GM23338 (cell line): ENCODE measurements at regions not wholly inside any gene's neighbourhood (a gene's known extent, or its start where the extent isn't known, plus 50 kb on each side); places are given as distances from the start of the nearest gene placed in this dataset.
"Not testable (repeated sequence)": the region's sequence is repeated elsewhere in the genome, so short reads cannot be mapped to it uniquely, and the experiment has no call there.

ENCODE experiments used
- ATAC-seq: fragments of 200-7000 bp; cut with Tn5 transposase; 3 replicates; pipeline ENCODE4 v1.9.1; 2020
- DNase-seq: peaks from one replicate; pipeline ENCODE4 v3.0.0-alpha.2; 2015; ENCODE audit warnings: low spot score
- H2AFZ ChIP-seq: fragments of 200-600 bp; sonication (generic); 2 replicates; pipeline ENCODE4 v1.8.0; 2016; ENCODE audit warnings: antibody characterized with exemption, mild to moderate bottlenecking, moderate library complexity
- H3F3A ChIP-seq: fragments of 200-600 bp; sonication (generic); replicated peaks from 2 replicates; pipeline ENCODE4 v1.8.0; 2017; ENCODE audit warnings: antibody characterized with exemption, mixed run types, low read depth
- H3K27ac ChIP-seq: fragments of 200-600 bp; sonication (generic); 2 replicates; pipeline ENCODE4 v1.6.1; 2016; ENCODE audit warnings: low read depth
- H3K27me3 ChIP-seq: fragments of 200-600 bp; sonication (generic); 2 replicates; pipeline ENCODE4 v1.8.0; 2016; ENCODE audit warnings: mild to moderate bottlenecking, mixed run types, moderate library complexity; ENCODE audit not compliant: insufficient read depth
- H3K36me3 ChIP-seq: fragments of 200-600 bp; sonication (generic); 2 replicates; pipeline ENCODE4 v1.8.0; 2016; ENCODE audit warnings: mild to moderate bottlenecking; ENCODE audit not compliant: insufficient read depth
- H3K4me1 ChIP-seq: fragments of 200-600 bp; sonication (generic); 2 replicates; pipeline ENCODE4 v1.8.0; 2016; ENCODE audit warnings: mild to moderate bottlenecking, moderate library complexity; ENCODE audit not compliant: insufficient read depth
- H3K4me2 ChIP-seq: fragments of 200-600 bp; sonication (generic); 2 replicates; pipeline ENCODE4 v1.7.1; 2017; ENCODE audit warnings: mixed run types
- H3K4me3 ChIP-seq: fragments of 200-600 bp; sonication (generic); 2 replicates; pipeline ENCODE4 v1.6.1; 2016; ENCODE audit warnings: mixed run types
- H3K79me2 ChIP-seq: fragments of 200-600 bp; sonication (generic); replicated peaks from 2 replicates; pipeline ENCODE4 v1.8.0; 2017; ENCODE audit warnings: mild to moderate bottlenecking; ENCODE audit not compliant: insufficient read depth
- H3K9me2 ChIP-seq: fragments of 200-600 bp; sonication (generic); 2 replicates; pipeline ENCODE4 v1.8.0; 2017; ENCODE audit not compliant: insufficient read depth
- H4K20me1 ChIP-seq: fragments of 200-600 bp; sonication (generic); replicated peaks from 2 replicates; pipeline ENCODE4 v1.8.0; 2017; ENCODE audit warnings: mild to moderate bottlenecking; ENCODE audit not compliant: insufficient read depth
- H3K27ac Mint-ChIP-seq: 2 replicates; pipeline ENCODE4 v1.8.0; 2020; ENCODE audit warnings: inconsistent platforms, mild to moderate bottlenecking, moderate library complexity, mixed read lengths
- H3K27me3 Mint-ChIP-seq: 3 replicates; pipeline ENCODE4 v1.8.0; 2022; ENCODE audit warnings: low read depth, mild to moderate bottlenecking, moderate library complexity, mixed read lengths, inconsistent platforms; ENCODE audit not compliant: insufficient read depth, poor library complexity
- H3K36me3 Mint-ChIP-seq: 3 replicates; pipeline ENCODE4 v1.8.0; 2021; ENCODE audit warnings: low read depth, mild to moderate bottlenecking, inconsistent platforms, moderate library complexity, mixed read lengths
- H3K4me1 Mint-ChIP-seq: 3 replicates; pipeline ENCODE4 v1.8.0; 2020; ENCODE audit warnings: mild to moderate bottlenecking, inconsistent platforms, mixed read lengths
- H3K4me3 Mint-ChIP-seq: 3 replicates; pipeline ENCODE4 v1.8.0; 2021; ENCODE audit warnings: moderate library complexity, mild to moderate bottlenecking, inconsistent platforms, mixed read lengths
- H3K9me3 Mint-ChIP-seq: 3 replicates; pipeline ENCODE4 v1.8.0; 2020; ENCODE audit warnings: moderate library complexity, mild to moderate bottlenecking, inconsistent platforms, mixed read lengths
- CREB1 ChIP-seq: fragments of 250-450 bp; sonication (Bioruptor Pico); IDR thresholded peaks from 2 replicates; pipeline ENCODE4 v1.5.0; 2020; ENCODE audit warnings: low read depth, mild to moderate bottlenecking, moderate library complexity
- ZNF331 ChIP-seq: fragments of 250-450 bp; sonication (Bioruptor Pico); IDR thresholded peaks from 2 replicates; pipeline ENCODE4 v1.5.0; 2020; ENCODE audit warnings: low read depth, mild to moderate bottlenecking, moderate library complexity
- TF ChIP-seq, protein P1 (sequence below): IDR thresholded peaks from 2 replicates; pipeline ENCODE4 v1.6.1; 2016; ENCODE audit warnings: antibody characterized with exemption

DNA sequence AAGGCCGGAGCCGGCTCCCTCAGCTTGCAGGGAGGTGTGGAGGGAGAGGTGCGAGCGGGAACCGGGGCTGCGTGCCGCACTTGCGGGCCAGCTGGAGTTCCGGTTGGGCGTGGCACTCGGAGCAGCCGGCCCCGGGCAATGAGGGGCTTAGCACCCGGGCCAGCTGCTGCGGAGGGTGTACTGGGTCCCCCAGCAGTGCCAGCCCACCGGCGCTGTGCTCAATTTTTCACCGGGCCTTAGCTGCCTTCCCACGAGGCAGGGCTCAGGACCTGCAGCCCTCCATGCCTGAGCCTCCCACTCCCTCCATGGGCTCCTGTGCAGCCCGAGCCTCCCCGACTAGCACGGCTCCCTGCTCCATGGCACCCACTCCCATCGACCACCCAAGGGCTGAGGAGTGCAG, 62.2 kb upstream of the ANKRD55 start:
- H3K27ac Mint-ChIP-seq, H3K4me1 ChIP-seq, H2AFZ ChIP-seq: not testable (repeated sequence)

DNA sequence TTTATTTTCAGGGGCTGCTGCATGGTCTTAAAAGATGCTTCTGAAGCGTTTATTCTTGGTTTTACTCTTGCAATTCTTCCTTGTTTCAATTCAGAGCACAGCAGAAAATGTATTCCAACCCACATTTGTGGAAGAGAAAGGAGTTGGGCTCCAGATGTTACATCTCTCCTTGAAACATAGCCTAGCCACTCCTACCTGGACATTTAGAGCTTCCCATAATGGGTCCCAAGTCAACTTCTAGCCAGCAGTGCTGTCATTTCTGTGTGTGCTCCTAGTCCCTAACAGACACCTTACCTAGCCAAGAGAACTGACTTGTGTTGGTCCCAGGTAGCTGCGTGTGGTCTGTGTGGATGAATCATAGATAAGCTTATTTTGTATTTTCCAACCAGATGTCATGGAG, 61.2 kb upstream of the ANKRD55 start:
- H3F3A ChIP-seq, result no peaks in the 10 kb centered on the region
- peaks cover 12% of the 10 kb centered on the region; the same call in 1 of the 2 replicates for H3K9me2 ChIP-seq
- no peaks in the 10 kb centered on the region for H3K36me3 ChIP-seq
- H3K4me1 Mint-ChIP-seq, result no peaks in the 10 kb centered on the region; the same call in 2 of the 3 replicates
- no peak overlapping the region for H2AFZ ChIP-seq
- DNase-seq, result no peak
- no peak overlapping the region for H3K4me3 ChIP-seq
- no peak overlapping the region for H3K27ac ChIP-seq
- H3K9me3 Mint-ChIP-seq, result peaks cover 13% of the 10 kb centered on the region
- no peak for ATAC-seq
- no peaks in the 10 kb centered on the region for H4K20me1 ChIP-seq
- no peaks in the 10 kb centered on the region for H3K27me3 Mint-ChIP-seq
- no peak overlapping the region for H3K27ac Mint-ChIP-seq
- peaks cover 8% of the 10 kb centered on the region; the same call in 2 of the 3 replicates for H3K36me3 Mint-ChIP-seq
- H3K27me3 ChIP-seq, result no peaks in the 10 kb centered on the region
- H3K4me1 ChIP-seq, result no peaks in the 10 kb centered on the region
- no peak overlapping the region for H3K4me3 Mint-ChIP-seq
- TF ChIP-seq ZNF331 (CRISPR knock-in tag), result no peak
- TF ChIP-seq, protein P1, sequence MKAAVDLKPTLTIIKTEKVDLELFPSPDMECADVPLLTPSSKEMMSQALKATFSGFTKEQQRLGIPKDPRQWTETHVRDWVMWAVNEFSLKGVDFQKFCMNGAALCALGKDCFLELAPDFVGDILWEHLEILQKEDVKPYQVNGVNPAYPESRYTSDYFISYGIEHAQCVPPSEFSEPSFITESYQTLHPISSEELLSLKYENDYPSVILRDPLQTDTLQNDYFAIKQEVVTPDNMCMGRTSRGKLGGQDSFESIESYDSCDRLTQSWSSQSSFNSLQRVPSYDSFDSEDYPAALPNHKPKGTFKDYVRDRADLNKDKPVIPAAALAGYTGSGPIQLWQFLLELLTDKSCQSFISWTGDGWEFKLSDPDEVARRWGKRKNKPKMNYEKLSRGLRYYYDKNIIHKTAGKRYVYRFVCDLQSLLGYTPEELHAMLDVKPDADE, result no peak
- TF ChIP-seq CREB1 (CRISPR knock-in tag), result no peak
- no peak overlapping the region for H3K4me2 ChIP-seq
- no peaks in the 10 kb centered on the region for H3K79me2 ChIP-seq

More for the DNA sequence above, 62.2 kb upstream of the ANKRD55 start:
- H3K36me3 ChIP-seq, ATAC-seq, H3K4me1 Mint-ChIP-seq, DNase-seq, H3K4me3 Mint-ChIP-seq, H3K36me3 Mint-ChIP-seq, H3K79me2 ChIP-seq, H3F3A ChIP-seq, H4K20me1 ChIP-seq, H3K27me3 Mint-ChIP-seq, H3K4me3 ChIP-seq, H3K4me2 ChIP-seq, H3K27ac ChIP-seq, H3K27me3 ChIP-seq: not testable (repeated sequence)
- H3K9me2 ChIP-seq, result peaks cover 12% of the 10 kb centered on the region; the same call in 1 of the 2 replicates
- peaks cover 13% of the 10 kb centered on the region for H3K9me3 Mint-ChIP-seq

DNA sequence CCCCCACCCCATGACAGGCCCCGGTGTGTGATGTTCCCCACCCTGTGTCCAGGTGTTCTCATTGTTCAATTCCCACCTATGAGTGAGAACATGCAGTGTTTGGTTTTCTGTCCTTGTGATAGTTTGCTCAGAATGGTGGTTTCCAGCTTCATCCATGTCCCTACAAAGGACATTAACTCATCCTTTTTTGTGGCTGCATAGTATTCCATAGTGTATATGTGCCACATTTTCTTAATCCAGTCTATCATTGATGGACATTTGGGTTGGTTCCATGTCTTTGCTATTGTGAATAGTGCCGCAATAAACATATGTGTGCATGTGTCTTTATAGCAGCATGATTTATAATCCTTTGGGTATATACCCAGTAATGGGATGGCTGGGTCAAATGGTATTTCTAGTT, 59.7 kb upstream of the ANKRD55 start:
- H3K4me1 Mint-ChIP-seq, H3K4me3 ChIP-seq, ATAC-seq, H3K27me3 ChIP-seq, H3K27ac ChIP-seq, H3K4me1 ChIP-seq, H4K20me1 ChIP-seq, H3K27ac Mint-ChIP-seq, H3K4me2 ChIP-seq, H3K79me2 ChIP-seq, H3K36me3 Mint-ChIP-seq, H3K36me3 ChIP-seq, DNase-seq, H3F3A ChIP-seq, H3K4me3 Mint-ChIP-seq, H2AFZ ChIP-seq, H3K27me3 Mint-ChIP-seq: not testable (repeated sequence)
- H3K9me3 Mint-ChIP-seq, result peaks cover 13% of the 10 kb centered on the region
- H3K9me2 ChIP-seq, result peaks cover 12% of the 10 kb centered on the region; the same call in 1 of the 2 replicates
